IMR-90 (cell line): ENCODE measurements at regions not wholly inside any gene's neighbourhood (a gene's known extent, or its start where the extent isn't known, plus 50 kb on each side); places are given as distances from the start of the nearest gene placed in this dataset.

Experiments used
- BHLHE40 ChIP-seq: fragments of 150-350 bp; IDR thresholded peaks from 2 replicates; pipeline ENCODE4 v1.6.1; 2016; ENCODE audit warnings: mild to moderate bottlenecking, low read depth, low read length
- CEBPB ChIP-seq: IDR thresholded peaks from 2 replicates; pipeline ENCODE4 v1.6.1; 2012; ENCODE audit warnings: low read depth, low read length, improper control_type of control experiment
- CTCF ChIP-seq: conservative IDR thresholded peaks from 2 replicates; pipeline ENCODE4 v1.5.1; 2012; ENCODE audit warnings: mild to moderate bottlenecking, low read depth, low read length, improper control_type of control experiment
- MAFK ChIP-seq: IDR thresholded peaks from 2 replicates; pipeline ENCODE4 v1.6.1; 2012; ENCODE audit warnings: low read depth, low read length, improper control_type of control experiment
- MXI1 ChIP-seq: IDR thresholded peaks from 2 replicates; pipeline ENCODE4 v1.6.1; 2012; ENCODE audit warnings: low read depth, mild to moderate bottlenecking, low read length, moderate library complexity, borderline replicate concordance
- POLR2A ChIP-seq: IDR thresholded peaks from 2 replicates; pipeline ENCODE4 v1.6.1; 2012; ENCODE audit warnings: mild to moderate bottlenecking, low read depth, low read length
- RAD21 ChIP-seq: IDR thresholded peaks from 2 replicates; pipeline ENCODE4 v1.6.1; 2012; ENCODE audit warnings: low read length, improper control_type of control experiment
- USF2 ChIP-seq: fragments of 150-350 bp; IDR thresholded peaks from 2 replicates; pipeline ENCODE4 v1.6.1; 2017; ENCODE audit warnings: mild to moderate bottlenecking, antibody characterized with exemption, low read length, low read depth

GRCh38 chr15:62459875-62460274, 294.8 kb upstream of the C2CD4B start:
- TF ChIP-seq CTCF (no peak), POLR2A (no peak), RAD21 (no peak), USF2 (no peak), BHLHE40 (no peak), MAFK (no peak), MXI1 (no peak), CEBPB (no peak)
